HCT116 (cell line): ENCODE measurements at regions not wholly inside any gene's neighbourhood (a gene's known extent, or its start where the extent isn't known, plus 50 kb on each side); places are given as distances from the start of the nearest gene placed in this dataset.

Experiments
- ATAC-seq: fragments of 200-7000 bp; cut with Tn5 transposase; 2 replicates; pipeline ENCODE4 v1.9.1; 2020; ENCODE audit warnings: mild to moderate bottlenecking, moderate library complexity
- BruUV-seq: library from RNA; stranded (reverse); fragments of 400-500 nt; replicated peaks from 2 replicates; lab custom pipeline; 2021; lab: Mats Ljungman, UMichigan
- CTCF ChIA-PET: fragments of 300-600 bp; sonication (Branson Sonifier 250); formaldehyde crosslinking; loops from one replicate; lab custom pipeline; 2021; ENCODE audit warnings: antibody characterized with exemption; lab: Charles Lee
- POLR2A ChIA-PET: fragments of 300-600, 350-600 bp; sonication (Branson Sonifier 250); formaldehyde crosslinking; loops from one replicate; lab custom pipeline; 2021; ENCODE audit warnings: antibody characterized with exemption; lab: Charles Lee
- RAD21 ChIA-PET, 2 experiments: fragments of 300-600 bp; sonication (Branson Sonifier 250); formaldehyde crosslinking; loops; one replicate each; lab custom pipeline; 2023; ENCODE audit warnings: low total read pairs in 2 of 2; ENCODE audit not compliant: uncharacterized antibody in 2 of 2, unreplicated experiment in 2 of 2, low non-redundant PET in 1 of 2; lab: Charles Lee
- DNase-seq: peaks from one replicate; pipeline ENCODE4 v3.0.0-alpha.2; 2010; ENCODE audit warnings: low read depth, low spot score
- H2AFZ ChIP-seq: fragments of 200-600 bp; shearing (Covaris generic), sonication (generic); 2 replicates; pipeline ENCODE4 v1.6.1; 2017; ENCODE audit warnings: low read depth, mixed run types, mixed read lengths, antibody characterized with exemption, low read length; ENCODE audit not compliant: poor library complexity, severe bottlenecking
- H3K27ac ChIP-seq: 2 replicates; pipeline ENCODE4 v1.5.1; 2012; ENCODE audit warnings: low read depth, low read length
- H3K27me3 ChIP-seq: fragments of 200-600 bp; sonication (generic); 2 replicates; pipeline ENCODE4 v1.6.1; 2016; ENCODE audit warnings: mixed run types, low read length, mixed read lengths; ENCODE audit not compliant: insufficient read depth
- H3K36me3 ChIP-seq, 2 experiments: fragments of 200-500 bp in 1 of 2; fragments of 200-600 bp in 1 of 2; sonication (Bioruptor generic) in 1 of 2; sonication (generic) in 1 of 2; 2 replicates each; pipeline versions ENCODE4 v1.5.1 to v1.6.1; 2014 to 2016; ENCODE audit warnings: low read length in 2 of 2, inconsistent platforms in 1 of 2, mixed read lengths in 1 of 2, mixed run types in 1 of 2; ENCODE audit not compliant: insufficient read depth in 2 of 2, control insufficient read depth in 1 of 2
- H3K4me1 ChIP-seq, 2 experiments: fragments of 200-600 bp in 1 of 2; sonication (generic) in 1 of 2; 2 replicates each; pipeline versions ENCODE4 v1.5.1 to v1.6.1; 2012 to 2017; ENCODE audit warnings: low read length in 2 of 2, inconsistent platforms in 1 of 2, mild to moderate bottlenecking in 1 of 2, mixed read lengths in 1 of 2, mixed run types in 1 of 2, moderate library complexity in 1 of 2; ENCODE audit not compliant: insufficient read depth in 2 of 2, control insufficient read depth in 1 of 2
- H3K4me2 ChIP-seq: fragments of 200-600 bp; sonication (generic); 2 replicates; pipeline ENCODE4 v1.6.1; 2017; ENCODE audit warnings: mixed run types, low read length, mixed read lengths
- H3K4me3 ChIP-seq, 2 experiments: fragments of 200-600 bp in 1 of 2; sonication (generic) in 1 of 2; replicated peaks in 1 of 2; 2 replicates each; pipeline ENCODE4 v1.5.1; 2011 to 2016; ENCODE audit warnings: low read length in 2 of 2, control low read depth in 1 of 2, low read depth in 1 of 2, mild to moderate bottlenecking in 1 of 2, mixed read lengths in 1 of 2, mixed run types in 1 of 2
- H3K79me2 ChIP-seq: fragments of 200-600 bp; sonication (generic); 2 replicates; pipeline ENCODE4 v1.6.1; 2017; ENCODE audit warnings: mild to moderate bottlenecking, mixed run types, low read length, moderate library complexity, mixed read lengths; ENCODE audit not compliant: insufficient read depth
- H3K9ac ChIP-seq: fragments of 200-600 bp; sonication (generic); 2 replicates; pipeline ENCODE4 v1.6.1; 2016; ENCODE audit warnings: low read length, mixed read lengths
- H3K9me2 ChIP-seq: fragments of 200-600 bp; sonication (generic), shearing (Covaris generic); 2 replicates; pipeline ENCODE4 v1.6.1; 2017; ENCODE audit warnings: mixed run types, mild to moderate bottlenecking, moderate library complexity; ENCODE audit not compliant: insufficient read depth
- H3K9me3 ChIP-seq, 2 experiments: fragments of 200-500 bp in 1 of 2; fragments of 200-600 bp in 1 of 2; sonication (Bioruptor generic) in 1 of 2; sonication (generic) in 1 of 2; 2 replicates each; pipeline ENCODE4 v1.6.1; 2014 to 2017; ENCODE audit warnings: low read length in 2 of 2, mixed read lengths in 2 of 2, inconsistent platforms in 1 of 2, low read depth in 1 of 2, mild to moderate bottlenecking in 1 of 2, mixed run types in 1 of 2, moderate library complexity in 1 of 2; ENCODE audit not compliant: control insufficient read depth in 1 of 2, insufficient read depth in 1 of 2
- H4K20me1 ChIP-seq: fragments of 200-600 bp; sonication (generic), shearing (Covaris generic); 2 replicates; pipeline ENCODE4 v1.6.1; 2017; ENCODE audit warnings: mixed run types, mild to moderate bottlenecking, moderate library complexity; ENCODE audit not compliant: insufficient read depth
- CBX3 ChIP-seq: IDR thresholded peaks from 2 replicates; pipeline ENCODE4 v1.6.1; 2012; ENCODE audit warnings: low read depth
- EGR1 ChIP-seq: IDR thresholded peaks from 2 replicates; pipeline ENCODE4 v1.6.1; 2012; ENCODE audit warnings: low read depth
- ELF1 ChIP-seq: IDR thresholded peaks from 2 replicates; pipeline ENCODE4 v1.6.1; 2012; ENCODE audit warnings: low read depth, borderline replicate concordance
- FOSL1 ChIP-seq: IDR thresholded peaks from 2 replicates; pipeline ENCODE4 v1.6.1; 2012; ENCODE audit warnings: low read depth
- RAD21 ChIP-seq: IDR thresholded peaks from 2 replicates; pipeline ENCODE4 v1.6.1; 2012; ENCODE audit warnings: low read depth, mild to moderate bottlenecking
- SIN3A ChIP-seq: IDR thresholded peaks from 2 replicates; pipeline ENCODE4 v1.6.1; 2012; ENCODE audit warnings: low read depth
- SRF ChIP-seq: IDR thresholded peaks from 2 replicates; pipeline ENCODE4 v1.6.1; 2012; ENCODE audit warnings: low read depth
- TCF7L2 ChIP-seq: IDR thresholded peaks from 2 replicates; pipeline ENCODE4 v1.7.0; 2011; ENCODE audit warnings: borderline replicate concordance, inconsistent platforms; ENCODE audit not compliant: insufficient read depth, insufficient read length; ENCODE audit errors: extremely low read depth
- ZNF274 ChIP-seq: fragments of 200-500 bp; sonication (Bioruptor generic); IDR thresholded peaks from 2 replicates; pipeline ENCODE4 v1.6.1; 2014; ENCODE audit warnings: mild to moderate bottlenecking, low read depth, low read length, inconsistent platforms
- intact Hi-C: fragments of 100-400 bp; cut with micrococcal nuclease; formaldehyde crosslinking; loops from 2 replicates; pipeline ENCODE4 v1.10.0; 2022

GRCh38 chr7:67597161-67597560 is 600.5 kb downstream of the TYW1 start:
- TF ChIP-seq RAD21 (no peak), SRF (no peak), ELF1 (no peak), CBX3 (no peak), ZNF274 (no peak)
- intact Hi-C loops: no loop called here
- Histone ChIP-seq H3K36me3 (no peaks in the 10 kb centered on the region), H3K4me2 (no peak overlapping the region), H3K9me3 (no peaks in the 10 kb centered on the region; a peak in 1 of 4 replicates), H3K79me2 (no peaks in the 10 kb centered on the region), H2AFZ (no peak overlapping the region), H3K9me2 (no peaks in the 10 kb centered on the region), H3K27me3 (no peaks in the 10 kb centered on the region), H3K27ac (no peak overlapping the region), H3K4me1 (no peaks in the 10 kb centered on the region), H3K4me3 (no peak overlapping the region), H3K9ac (no peak overlapping the region), H4K20me1 (no peaks in the 10 kb centered on the region)
- ATAC-seq (no peak), DNase-seq (no peak)
- ChIA-PET CTCF (no interaction called here), RAD21 (no interaction called here), POLR2A (no interaction called here)
- no TSS peak for BruUV-seq

DNA sequence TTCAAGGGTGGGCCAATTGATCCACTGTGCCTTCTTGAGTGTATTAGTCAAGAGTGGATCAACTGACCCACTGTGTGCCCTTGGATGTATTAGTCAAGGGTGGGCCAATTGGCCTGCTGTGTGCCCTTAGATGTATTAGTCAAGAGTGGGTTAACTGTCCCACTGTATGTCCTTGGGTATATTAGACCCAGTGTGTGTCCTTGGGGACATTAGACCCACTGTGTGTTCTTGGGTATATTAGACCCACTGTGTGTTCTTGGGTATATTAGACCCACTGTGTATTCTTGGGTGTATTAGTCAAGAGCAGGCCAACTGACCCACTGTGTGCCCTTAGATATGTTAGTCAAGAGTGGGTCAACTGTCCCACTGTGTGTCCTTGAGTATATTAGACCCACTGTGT is 601.8 kb downstream of the TYW1 start:
- ChIA-PET POLR2A (no interaction called here), CTCF (no interaction called here), RAD21 (no interaction called here)
- Histone ChIP-seq H3K79me2 (no peaks in the 10 kb centered on the region), H3K4me1 (no peaks in the 10 kb centered on the region), H3K4me2 (no peak overlapping the region), H3K9ac (no peak overlapping the region), H3K4me3 (no peak overlapping the region), H3K27me3 (no peaks in the 10 kb centered on the region), H3K9me2 (no peaks in the 10 kb centered on the region)
- BruUV-seq: no TSS peak
- ATAC-seq: no peak
- intact Hi-C loops: no loop called here
- DNase-seq: no peak
- TF ChIP-seq EGR1: no peak
- no peak for TF ChIP-seq TCF7L2
- TF ChIP-seq FOSL1: no peak
- TF ChIP-seq SIN3A: no peak
- no peak for TF ChIP-seq RAD21
- TF ChIP-seq ELF1: no peak
- TF ChIP-seq, all 23 proteins: peak for 0
- Histone ChIP-seq H3K36me3 (no peaks in the 10 kb centered on the region), H2AFZ (no peak overlapping the region), H3K27ac (no peak overlapping the region), H3K9me3 (no peaks in the 10 kb centered on the region; a peak in 1 of 4 replicates), H4K20me1 (no peaks in the 10 kb centered on the region)
